H1 (cell line): ENCODE measurements at regions not wholly inside any gene's neighbourhood (a gene's known extent, or its start where the extent isn't known, plus 50 kb on each side); places are given as distances from the start of the nearest gene placed in this dataset.

Experiments
- TEAD4 ChIP-seq: IDR thresholded peaks from 2 replicates; pipeline ENCODE4 v1.6.1; 2012; ENCODE audit warnings: low read depth, low read length, inconsistent platforms, mixed read lengths

DNA sequence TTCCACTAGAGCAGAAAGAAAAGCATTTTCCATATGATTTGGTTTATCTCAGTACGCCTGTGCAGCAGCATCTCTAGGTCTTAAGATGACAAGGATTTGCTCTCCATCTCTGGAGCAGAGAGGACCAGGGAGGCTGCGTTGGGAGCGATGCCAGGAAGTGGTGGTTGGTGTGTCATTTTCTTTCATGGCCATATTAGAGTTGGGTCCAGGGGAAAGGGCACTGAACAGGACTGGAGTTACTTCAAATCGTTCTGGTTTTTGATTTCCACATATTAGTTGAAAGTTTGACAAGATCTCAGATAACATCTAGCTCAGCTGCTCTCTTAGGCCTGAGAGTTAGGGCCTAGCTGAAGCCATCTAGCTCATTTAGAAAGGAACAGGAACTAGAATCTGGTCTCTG lies 157.7 kb downstream of the ADAMTS15 start (continued):
- no peak for TF ChIP-seq TEAD4
